H1 (cell line): ENCODE measurements at regions not wholly inside any gene's neighbourhood (a gene's known extent, or its start where the extent isn't known, plus 50 kb on each side); places are given as distances from the start of the nearest gene placed in this dataset.

Experiments
- ASH2L ChIP-seq: fragments of 200-600, 300-600 bp; sonication (generic); IDR thresholded peaks from one replicate; pipeline ENCODE4 v1.7.1; 2017; ENCODE audit warnings: low read length
- BCL11A ChIP-seq, 2 experiments: IDR thresholded peaks; one replicate each; pipeline ENCODE4 v1.6.1; 2011; ENCODE audit warnings: low read depth in 2 of 2, low read length in 2 of 2, mild to moderate bottlenecking in 2 of 2
- EGR1 ChIP-seq: IDR thresholded peaks from 2 replicates; pipeline ENCODE4 v1.6.1; 2011; ENCODE audit warnings: low read depth, low read length, borderline replicate concordance
- HDAC2 ChIP-seq, 2 experiments: fragments of 300-600 bp in 1 of 2; sonication (generic) in 1 of 2; IDR thresholded peaks; 2 replicates each; pipeline ENCODE4 v1.6.1; 2011 to 2012; ENCODE audit warnings: low read depth in 2 of 2, low read length in 2 of 2, mild to moderate bottlenecking in 2 of 2, moderate library complexity in 2 of 2, borderline replicate concordance in 1 of 2, inconsistent platforms in 1 of 2
- SIN3A ChIP-seq, 2 experiments: IDR thresholded peaks in 1 of 2; conservative IDR thresholded peaks in 1 of 2; 2 replicates each; pipeline ENCODE4 v1.6.1; 2011 to 2012; ENCODE audit warnings: low read length in 2 of 2, improper control_type of control experiment in 1 of 2, low read depth in 1 of 2, mild to moderate bottlenecking in 1 of 2
- SRF ChIP-seq: IDR thresholded peaks from 2 replicates; pipeline ENCODE4 v1.6.1; 2011; ENCODE audit warnings: mild to moderate bottlenecking, low read depth, low read length, moderate library complexity
- TAF1 ChIP-seq: IDR thresholded peaks from 2 replicates; pipeline ENCODE4 v1.6.1; 2011; ENCODE audit warnings: mild to moderate bottlenecking, low read depth, low read length
- TBP ChIP-seq: IDR thresholded peaks from 2 replicates; pipeline ENCODE4 v1.6.1; 2011; ENCODE audit warnings: low read depth, low read length, improper control_type of control experiment
- YY1 ChIP-seq: IDR thresholded peaks from 2 replicates; pipeline ENCODE4 v1.6.1; 2011; ENCODE audit warnings: low read depth, mild to moderate bottlenecking, low read length
- TF ChIP-seq, protein P1 (sequence below): fragments of 300-600 bp; sonication (generic); IDR thresholded peaks from 2 replicates; pipeline ENCODE4 v1.7.1; 2012; ENCODE audit warnings: low read length, moderate library complexity, mild to moderate bottlenecking, inconsistent platforms; ENCODE audit not compliant: insufficient replicate concordance

DNA sequence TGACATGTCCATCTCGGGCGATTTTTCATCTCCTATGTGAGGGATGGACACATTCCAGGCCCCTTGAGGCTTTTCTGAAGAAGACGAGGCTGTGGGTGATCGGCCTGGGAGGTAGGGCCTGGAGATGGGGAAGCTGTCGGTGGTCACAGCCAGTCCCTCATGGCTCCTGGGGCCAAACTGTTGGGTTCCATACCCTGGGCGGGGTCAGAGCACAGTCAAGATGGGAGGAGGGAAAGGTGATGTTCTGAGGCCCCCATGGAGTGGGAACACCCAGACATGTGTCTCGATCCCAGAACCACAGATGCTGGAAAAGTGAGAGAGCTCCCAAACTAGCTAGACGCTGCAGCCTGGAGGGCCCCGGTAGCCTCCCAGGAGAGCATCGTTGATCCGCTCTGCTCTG lies 157.5 kb upstream of the C1orf174 start (continued):
- TF ChIP-seq, protein P1, sequence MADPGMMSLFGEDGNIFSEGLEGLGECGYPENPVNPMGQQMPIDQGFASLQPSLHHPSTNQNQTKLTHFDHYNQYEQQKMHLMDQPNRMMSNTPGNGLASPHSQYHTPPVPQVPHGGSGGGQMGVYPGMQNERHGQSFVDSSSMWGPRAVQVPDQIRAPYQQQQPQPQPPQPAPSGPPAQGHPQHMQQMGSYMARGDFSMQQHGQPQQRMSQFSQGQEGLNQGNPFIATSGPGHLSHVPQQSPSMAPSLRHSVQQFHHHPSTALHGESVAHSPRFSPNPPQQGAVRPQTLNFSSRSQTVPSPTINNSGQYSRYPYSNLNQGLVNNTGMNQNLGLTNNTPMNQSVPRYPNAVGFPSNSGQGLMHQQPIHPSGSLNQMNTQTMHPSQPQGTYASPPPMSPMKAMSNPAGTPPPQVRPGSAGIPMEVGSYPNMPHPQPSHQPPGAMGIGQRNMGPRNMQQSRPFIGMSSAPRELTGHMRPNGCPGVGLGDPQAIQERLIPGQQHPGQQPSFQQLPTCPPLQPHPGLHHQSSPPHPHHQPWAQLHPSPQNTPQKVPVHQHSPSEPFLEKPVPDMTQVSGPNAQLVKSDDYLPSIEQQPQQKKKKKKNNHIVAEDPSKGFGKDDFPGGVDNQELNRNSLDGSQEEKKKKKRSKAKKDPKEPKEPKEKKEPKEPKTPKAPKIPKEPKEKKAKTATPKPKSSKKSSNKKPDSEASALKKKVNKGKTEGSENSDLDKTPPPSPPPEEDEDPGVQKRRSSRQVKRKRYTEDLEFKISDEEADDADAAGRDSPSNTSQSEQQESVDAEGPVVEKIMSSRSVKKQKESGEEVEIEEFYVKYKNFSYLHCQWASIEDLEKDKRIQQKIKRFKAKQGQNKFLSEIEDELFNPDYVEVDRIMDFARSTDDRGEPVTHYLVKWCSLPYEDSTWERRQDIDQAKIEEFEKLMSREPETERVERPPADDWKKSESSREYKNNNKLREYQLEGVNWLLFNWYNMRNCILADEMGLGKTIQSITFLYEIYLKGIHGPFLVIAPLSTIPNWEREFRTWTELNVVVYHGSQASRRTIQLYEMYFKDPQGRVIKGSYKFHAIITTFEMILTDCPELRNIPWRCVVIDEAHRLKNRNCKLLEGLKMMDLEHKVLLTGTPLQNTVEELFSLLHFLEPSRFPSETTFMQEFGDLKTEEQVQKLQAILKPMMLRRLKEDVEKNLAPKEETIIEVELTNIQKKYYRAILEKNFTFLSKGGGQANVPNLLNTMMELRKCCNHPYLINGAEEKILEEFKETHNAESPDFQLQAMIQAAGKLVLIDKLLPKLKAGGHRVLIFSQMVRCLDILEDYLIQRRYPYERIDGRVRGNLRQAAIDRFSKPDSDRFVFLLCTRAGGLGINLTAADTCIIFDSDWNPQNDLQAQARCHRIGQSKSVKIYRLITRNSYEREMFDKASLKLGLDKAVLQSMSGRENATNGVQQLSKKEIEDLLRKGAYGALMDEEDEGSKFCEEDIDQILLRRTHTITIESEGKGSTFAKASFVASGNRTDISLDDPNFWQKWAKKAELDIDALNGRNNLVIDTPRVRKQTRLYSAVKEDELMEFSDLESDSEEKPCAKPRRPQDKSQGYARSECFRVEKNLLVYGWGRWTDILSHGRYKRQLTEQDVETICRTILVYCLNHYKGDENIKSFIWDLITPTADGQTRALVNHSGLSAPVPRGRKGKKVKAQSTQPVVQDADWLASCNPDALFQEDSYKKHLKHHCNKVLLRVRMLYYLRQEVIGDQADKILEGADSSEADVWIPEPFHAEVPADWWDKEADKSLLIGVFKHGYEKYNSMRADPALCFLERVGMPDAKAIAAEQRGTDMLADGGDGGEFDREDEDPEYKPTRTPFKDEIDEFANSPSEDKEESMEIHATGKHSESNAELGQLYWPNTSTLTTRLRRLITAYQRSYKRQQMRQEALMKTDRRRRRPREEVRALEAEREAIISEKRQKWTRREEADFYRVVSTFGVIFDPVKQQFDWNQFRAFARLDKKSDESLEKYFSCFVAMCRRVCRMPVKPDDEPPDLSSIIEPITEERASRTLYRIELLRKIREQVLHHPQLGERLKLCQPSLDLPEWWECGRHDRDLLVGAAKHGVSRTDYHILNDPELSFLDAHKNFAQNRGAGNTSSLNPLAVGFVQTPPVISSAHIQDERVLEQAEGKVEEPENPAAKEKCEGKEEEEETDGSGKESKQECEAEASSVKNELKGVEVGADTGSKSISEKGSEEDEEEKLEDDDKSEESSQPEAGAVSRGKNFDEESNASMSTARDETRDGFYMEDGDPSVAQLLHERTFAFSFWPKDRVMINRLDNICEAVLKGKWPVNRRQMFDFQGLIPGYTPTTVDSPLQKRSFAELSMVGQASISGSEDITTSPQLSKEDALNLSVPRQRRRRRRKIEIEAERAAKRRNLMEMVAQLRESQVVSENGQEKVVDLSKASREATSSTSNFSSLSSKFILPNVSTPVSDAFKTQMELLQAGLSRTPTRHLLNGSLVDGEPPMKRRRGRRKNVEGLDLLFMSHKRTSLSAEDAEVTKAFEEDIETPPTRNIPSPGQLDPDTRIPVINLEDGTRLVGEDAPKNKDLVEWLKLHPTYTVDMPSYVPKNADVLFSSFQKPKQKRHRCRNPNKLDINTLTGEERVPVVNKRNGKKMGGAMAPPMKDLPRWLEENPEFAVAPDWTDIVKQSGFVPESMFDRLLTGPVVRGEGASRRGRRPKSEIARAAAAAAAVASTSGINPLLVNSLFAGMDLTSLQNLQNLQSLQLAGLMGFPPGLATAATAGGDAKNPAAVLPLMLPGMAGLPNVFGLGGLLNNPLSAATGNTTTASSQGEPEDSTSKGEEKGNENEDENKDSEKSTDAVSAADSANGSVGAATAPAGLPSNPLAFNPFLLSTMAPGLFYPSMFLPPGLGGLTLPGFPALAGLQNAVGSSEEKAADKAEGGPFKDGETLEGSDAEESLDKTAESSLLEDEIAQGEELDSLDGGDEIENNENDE: no peak
- TF ChIP-seq YY1: no peak
- TF ChIP-seq TAF1: no peak
- no peak for TF ChIP-seq ASH2L
- TF ChIP-seq SRF: no peak
- TF ChIP-seq HDAC2 (IDR thresholded peaks at IDR 0.05; ENCODE audit: borderline replicate concordance in 1 of 2, low read depth in 2 of 2, low read length in 2 of 2): no peak
- no peak for TF ChIP-seq SIN3A (conservative IDR thresholded peaks at IDR 0.05 in 1 of 2, IDR thresholded peaks at IDR 0.05 in 1 of 2; ENCODE audit: low read depth in 1 of 2, low read length in 2 of 2)
- TF ChIP-seq BCL11A (IDR thresholded peaks at IDR 0.05; ENCODE audit: low read depth in 2 of 2, low read length in 2 of 2): no peak
- no peak for TF ChIP-seq EGR1
- no peak for TF ChIP-seq TBP
- TF ChIP-seq, all 59 proteins: peak for 0
